Keratinocyte (primary cell): ENCODE measurements at regions not wholly inside any gene's neighbourhood (a gene's known extent, or its start where the extent isn't known, plus 50 kb on each side); places are given as distances from the start of the nearest gene placed in this dataset.

Source experiments
- DNase-seq: peaks from one replicate; pipeline ENCODE4 v3.0.0-alpha.2; 2011; ENCODE audit warnings: low read depth, missing footprints, low spot score
- FAIRE-seq: peaks from 2 replicates; lab custom pipeline; 2011; peaks lifted over from hg19 to GRCh38; lab: Jason Lieb, UNC
- H2AFZ ChIP-seq: 2 replicates; pipeline ENCODE4 v1.6.0; 2012; ENCODE audit warnings: low read length, control low read depth, inconsistent platforms; ENCODE audit not compliant: control insufficient read depth
- H3K27ac ChIP-seq: 2 replicates; pipeline ENCODE4 v1.5.1; 2011; ENCODE audit warnings: low read length; ENCODE audit not compliant: control insufficient read depth, insufficient read depth
- H3K27me3 ChIP-seq: 3 replicates; pipeline ENCODE4 v1.6.0; 2011; ENCODE audit warnings: low read length; ENCODE audit not compliant: control insufficient read depth, insufficient read depth; ENCODE audit errors: extremely low read depth
- H3K36me3 ChIP-seq, 2 experiments: 2 replicates in 1 of 2; 3 replicates in 1 of 2; pipeline ENCODE4 v1.5.1; 2011; ENCODE audit warnings: low read length in 2 of 2, mild to moderate bottlenecking in 1 of 2; ENCODE audit not compliant: control insufficient read depth in 2 of 2, insufficient read depth in 2 of 2; ENCODE audit errors: extremely low read depth in 1 of 2
- H3K4me1 ChIP-seq: 3 replicates; pipeline ENCODE4 v1.5.1; 2011; ENCODE audit warnings: low read length; ENCODE audit not compliant: control insufficient read depth, insufficient read depth; ENCODE audit errors: extremely low read depth
- H3K4me2 ChIP-seq: 3 replicates; pipeline ENCODE4 v1.6.0; 2011; ENCODE audit warnings: low read depth, low read length; ENCODE audit not compliant: control insufficient read depth, insufficient read depth; ENCODE audit errors: extremely low read depth
- H3K4me3 ChIP-seq, 3 experiments: fragments of 200-600 bp in 1 of 3; sonication (generic) in 1 of 3; 2 replicates in 2 of 3; 3 replicates in 1 of 3; pipeline ENCODE4 v1.5.1; 2011 to 2016; ENCODE audit warnings: low read length in 3 of 3, mild to moderate bottlenecking in 3 of 3, control low read depth in 2 of 3, inconsistent platforms in 1 of 3, low read depth in 1 of 3, mixed read lengths in 1 of 3, mixed run types in 1 of 3, moderate library complexity in 1 of 3; ENCODE audit not compliant: control insufficient read depth in 2 of 3, insufficient read depth in 2 of 3; ENCODE audit errors: extremely low read depth in 1 of 3
- H3K79me2 ChIP-seq: 2 replicates; pipeline ENCODE4 v1.6.0; 2012; ENCODE audit warnings: low read length; ENCODE audit not compliant: control insufficient read depth, insufficient read depth
- H3K9ac ChIP-seq: 3 replicates; pipeline ENCODE4 v1.6.0; 2011; ENCODE audit warnings: low read length; ENCODE audit not compliant: control insufficient read depth, insufficient read depth; ENCODE audit errors: extremely low read depth
- H3K9me1 ChIP-seq: 3 replicates; pipeline ENCODE4 v1.6.0; 2011; ENCODE audit warnings: low read length; ENCODE audit not compliant: control insufficient read depth, insufficient read depth; ENCODE audit errors: extremely low read depth
- H3K9me3 ChIP-seq: 2 replicates; pipeline ENCODE4 v1.5.1; 2012; ENCODE audit warnings: low read depth, low read length; ENCODE audit not compliant: control insufficient read depth
- H4K20me1 ChIP-seq: 3 replicates; pipeline ENCODE4 v1.6.0; 2011; ENCODE audit warnings: low read length; ENCODE audit not compliant: control insufficient read depth, insufficient read depth; ENCODE audit errors: extremely low read depth
- CTCF ChIP-seq, 3 experiments: IDR thresholded peaks in 1 of 3; conservative IDR thresholded peaks in 1 of 3; optimal IDR thresholded peaks in 1 of 3; 2 replicates in 2 of 3; 3 replicates in 1 of 3; pipeline versions ENCODE3 to v1.5.1; 2011; ENCODE audit warnings: low read length in 3 of 3, mild to moderate bottlenecking in 3 of 3, moderate library complexity in 2 of 3, control low read depth in 1 of 3, inconsistent platforms in 1 of 3; ENCODE audit not compliant: insufficient read depth in 2 of 3; ENCODE audit errors: extremely low read depth in 1 of 3
- EZH2 ChIP-seq: IDR thresholded peaks from one replicate; pipeline ENCODE4 v1.6.1; 2012; ENCODE audit warnings: inconsistent platforms, mild to moderate bottlenecking, low read length, moderate library complexity
- dilution Hi-C: fragments of 300-500 bp; cut with MboI; formaldehyde crosslinking; loops from one replicate; pipeline ENCODE4 v1.7.0; 2020; ENCODE audit warnings: low sequenced_read_pairs; ENCODE audit not compliant: extremely low pct_ligation_motif_present

GRCh38 chr10:109411917-109412316 is 511.4 kb downstream of the XPNPEP1 start:
- no peak overlapping the region for H3K9ac ChIP-seq
- DNase-seq: no peak
- H2AFZ ChIP-seq: no peak overlapping the region
- no peak overlapping the region for H3K27ac ChIP-seq
- dilution Hi-C loops: no loop called here
- no peak for FAIRE-seq
- no peak for TF ChIP-seq EZH2
- TF ChIP-seq CTCF (optimal IDR thresholded peaks at IDR 0.05 in 1 of 3, IDR thresholded peaks at IDR 0.05 in 1 of 3, conservative IDR thresholded peaks at IDR 0.05 in 1 of 3; ENCODE audit: extremely low read depth in 1 of 3, insufficient read depth in 2 of 3, low read length in 3 of 3): no peak
- no peaks in the 10 kb centered on the region for H4K20me1 ChIP-seq
- no peaks in the 10 kb centered on the region for H3K27me3 ChIP-seq
- no peak overlapping the region for H3K4me3 ChIP-seq
- H3K9me3 ChIP-seq: no peaks in the 10 kb centered on the region
- no peaks in the 10 kb centered on the region for H3K79me2 ChIP-seq
- no peaks in the 10 kb centered on the region for H3K9me1 ChIP-seq
- H3K4me1 ChIP-seq: no peaks in the 10 kb centered on the region
- H3K36me3 ChIP-seq: no peaks in the 10 kb centered on the region
- H3K4me2 ChIP-seq: no peak overlapping the region

GRCh38 chr10:109405338-109405737 is 518.0 kb downstream of the XPNPEP1 start:
- no peak overlapping the region for H3K27ac ChIP-seq
- H3K4me3 ChIP-seq: no peak overlapping the region
- no peak overlapping the region for H3K9ac ChIP-seq
- H3K4me2 ChIP-seq: no peak overlapping the region
- no peaks in the 10 kb centered on the region for H3K79me2 ChIP-seq
- dilution Hi-C loops: no loop called here
- FAIRE-seq (no peak), DNase-seq (no peak)
- H4K20me1 ChIP-seq: no peaks in the 10 kb centered on the region
- no peak overlapping the region for H2AFZ ChIP-seq
- no peaks in the 10 kb centered on the region for H3K9me3 ChIP-seq
- no peaks in the 10 kb centered on the region for H3K4me1 ChIP-seq
- H3K36me3 ChIP-seq: no peaks in the 10 kb centered on the region
- H3K27me3 ChIP-seq: no peaks in the 10 kb centered on the region
- TF ChIP-seq EZH2 (no peak), CTCF (optimal IDR thresholded peaks at IDR 0.05 in 1 of 3, IDR thresholded peaks at IDR 0.05 in 1 of 3, conservative IDR thresholded peaks at IDR 0.05 in 1 of 3; ENCODE audit: extremely low read depth in 1 of 3, insufficient read depth in 2 of 3, low read length in 3 of 3) (no peak)
- H3K9me1 ChIP-seq: no peaks in the 10 kb centered on the region
